Stimulated activated naive CD8-positive, alpha-beta T cell treated with anti-CD3 and anti-CD28 coated beads, Interleukin-15, amount 100 ng/mL, for 72 hours (primary cell): ENCODE measurements at regions not wholly inside any gene's neighbourhood (a gene's known extent, or its start where the extent isn't known, plus 50 kb on each side); places are given as distances from the start of the nearest gene placed in this dataset.
"Not testable (repeated sequence)": the region's sequence is repeated elsewhere in the genome, so short reads cannot be mapped to it uniquely, and the experiment has no call there.

Experiments used
- ATAC-seq: fragments of 150-1000 bp; cut with Tn5 transposase; 2 replicates; pipeline ENCODE4 v1.10.0; 2021; ENCODE audit warnings: mild to moderate bottlenecking, moderate library complexity
- DNase-seq, 2 donors: peaks; one replicate each; pipeline ENCODE4 v3.0.0; 2021 to 2022
- H3K27ac Mint-ChIP-seq, 2 donors: one replicate each; pipeline ENCODE4 v1.8.0; 2022; ENCODE audit warnings: mild to moderate bottlenecking in 2 of 2, mixed read lengths in 2 of 2, moderate library complexity in 2 of 2
- H3K27me3 Mint-ChIP-seq: one replicate; pipeline ENCODE4 v1.8.0; 2022; ENCODE audit warnings: mixed read lengths
- H3K4me1 Mint-ChIP-seq: one replicate; pipeline ENCODE4 v1.8.0; 2022; ENCODE audit warnings: mild to moderate bottlenecking, mixed read lengths
- H3K4me3 Mint-ChIP-seq, 2 donors: one replicate each; pipeline ENCODE4 v1.8.0; 2022; ENCODE audit warnings: mild to moderate bottlenecking in 2 of 2, mixed read lengths in 2 of 2, moderate library complexity in 1 of 2
- H3K9me3 Mint-ChIP-seq, 2 donors: one replicate each; pipeline ENCODE4 v1.8.0; 2022; ENCODE audit warnings: mixed read lengths in 2 of 2

GRCh38 chr6:140271759-140272377 lies 897.4 kb upstream of the CITED2 start:
- H3K9me3 Mint-ChIP-seq, result no peaks in the 10 kb centered on the region
- no peaks in the 10 kb centered on the region for H3K27me3 Mint-ChIP-seq
- H3K27ac Mint-ChIP-seq, result no peak overlapping the region
- H3K4me1 Mint-ChIP-seq, result no peaks in the 10 kb centered on the region
- no peak overlapping the region for H3K4me3 Mint-ChIP-seq
- DNase-seq (no peak), ATAC-seq (no peak)

GRCh38 chr6:140269591-140270165 lies 895.2 kb upstream of the CITED2 start:
- DNase-seq, result no peak
- no peak for ATAC-seq
- no peaks in the 10 kb centered on the region for H3K27me3 Mint-ChIP-seq

GRCh38 chr6:140264431-140264830 lies 890.0 kb upstream of the CITED2 start:
- Mint-ChIP-seq H3K4me1 (no peaks in the 10 kb centered on the region), H3K27me3 (no peaks in the 10 kb centered on the region), H3K9me3 (no peaks in the 10 kb centered on the region), H3K4me3 (no peak overlapping the region), H3K27ac (no peak overlapping the region)
- ATAC-seq (no peak), DNase-seq (no peak)

More at GRCh38 chr6:140269591-140270165, 895.2 kb upstream of the CITED2 start:
- H3K4me3 Mint-ChIP-seq, result no peak overlapping the region
- H3K4me1 Mint-ChIP-seq, result no peaks in the 10 kb centered on the region
- no peak overlapping the region for H3K27ac Mint-ChIP-seq
- no peaks in the 10 kb centered on the region for H3K9me3 Mint-ChIP-seq

- not testable (repeated sequence) for H3K27ac Mint-ChIP-seq, DNase-seq, ATAC-seq, H3K27me3 Mint-ChIP-seq, H3K9me3 Mint-ChIP-seq, H3K4me3 Mint-ChIP-seq, H3K4me1 Mint-ChIP-seq
Observed at GRCh38 chr6:140258302-140258701, 883.9 kb upstream of the CITED2 start.

- ATAC-seq (no peak), DNase-seq (no peak)
- Mint-ChIP-seq H3K27ac (no peak overlapping the region), H3K4me3 (no peak overlapping the region), H3K27me3 (no peaks in the 10 kb centered on the region), H3K4me1 (no peaks in the 10 kb centered on the region), H3K9me3 (no peaks in the 10 kb centered on the region)
Observed at GRCh38 chr6:140256248-140256647, 881.8 kb upstream of the CITED2 start.

GRCh38 chr6:140253096-140253495 lies 878.6 kb upstream of the CITED2 start:
- H3K27me3 Mint-ChIP-seq, result no peaks in the 10 kb centered on the region
- no peak overlapping the region for H3K4me3 Mint-ChIP-seq
- H3K9me3 Mint-ChIP-seq, result no peaks in the 10 kb centered on the region
- ATAC-seq (no peak), DNase-seq (no peak)
- H3K27ac Mint-ChIP-seq, result no peak overlapping the region
- H3K4me1 Mint-ChIP-seq, result no peaks in the 10 kb centered on the region

- no peak for ATAC-seq
- Mint-ChIP-seq H3K4me1 (no peaks in the 10 kb centered on the region), H3K27ac (no peak overlapping the region), H3K9me3 (no peaks in the 10 kb centered on the region), H3K4me3 (no peak overlapping the region), H3K27me3 (no peaks in the 10 kb centered on the region)
- DNase-seq, result no peak
Observed at GRCh38 chr6:140252099-140252498, 877.7 kb upstream of the CITED2 start.

GRCh38 chr6:140245296-140246040 lies 871.0 kb upstream of the CITED2 start:
- H3K27ac Mint-ChIP-seq, result no peak overlapping the region
- H3K27me3 Mint-ChIP-seq, result no peaks in the 10 kb centered on the region
- ATAC-seq (no peak), DNase-seq (no peak)
- H3K4me3 Mint-ChIP-seq, result no peak overlapping the region
- no peaks in the 10 kb centered on the region for H3K4me1 Mint-ChIP-seq
- no peaks in the 10 kb centered on the region for H3K9me3 Mint-ChIP-seq

GRCh38 chr6:140237251-140237650 lies 862.8 kb upstream of the CITED2 start:
- Mint-ChIP-seq H3K4me3 (no peak overlapping the region), H3K9me3 (peaks cover 7 to 19% of the 10 kb centered on the region in 2 donors)

GRCh38 chr6:140236732-140237131 lies 862.3 kb upstream of the CITED2 start:
- DNase-seq, result no peak
- no peak overlapping the region for H3K4me3 Mint-ChIP-seq
- no peaks in the 10 kb centered on the region for H3K4me1 Mint-ChIP-seq
- no peak for ATAC-seq
- H3K27me3 Mint-ChIP-seq, result no peaks in the 10 kb centered on the region
- H3K27ac Mint-ChIP-seq, result no peak overlapping the region
- peaks cover 12 to 24% of the 10 kb centered on the region in 2 donors for H3K9me3 Mint-ChIP-seq

More at GRCh38 chr6:140237251-140237650, 862.8 kb upstream of the CITED2 start:
- H3K4me1 Mint-ChIP-seq, result no peaks in the 10 kb centered on the region
- no peak overlapping the region for H3K27ac Mint-ChIP-seq
- no peak for DNase-seq
- no peak for ATAC-seq
- no peaks in the 10 kb centered on the region for H3K27me3 Mint-ChIP-seq

GRCh38 chr6:140230282-140230681 lies 855.8 kb upstream of the CITED2 start:
- Mint-ChIP-seq H3K27me3 (no peaks in the 10 kb centered on the region), H3K9me3 (peaks cover 18 to 34% of the 10 kb centered on the region in 2 donors), H3K4me3 (no peak overlapping the region), H3K27ac (no peak overlapping the region), H3K4me1 (no peaks in the 10 kb centered on the region)
- ATAC-seq (no peak), DNase-seq (no peak)

- Mint-ChIP-seq H3K4me3 (no peak overlapping the region), H3K4me1 (no peaks in the 10 kb centered on the region), H3K9me3 (peaks cover 11 to 25% of the 10 kb centered on the region in 2 donors), H3K27ac (no peak overlapping the region), H3K27me3 (no peaks in the 10 kb centered on the region)
- no peak for DNase-seq
- ATAC-seq, result no peak
Observed at GRCh38 chr6:140228491-140228890, 854.0 kb upstream of the CITED2 start.

- Mint-ChIP-seq H3K4me3 (no peak overlapping the region), H3K27ac (peak overlapping the region in 1 of 2 donors; percentile 55), H3K9me3 (peaks cover 6 to 9% of the 10 kb centered on the region in 2 donors), H3K27me3 (no peaks in the 10 kb centered on the region), H3K4me1 (no peaks in the 10 kb centered on the region)
- ATAC-seq (no peak), DNase-seq (no peak)
Observed at GRCh38 chr6:140226637-140227036, 852.2 kb upstream of the CITED2 start.

GRCh38 chr6:140225701-140226436 lies 851.4 kb upstream of the CITED2 start:
- H3K27me3 Mint-ChIP-seq, result no peaks in the 10 kb centered on the region
- H3K4me3 Mint-ChIP-seq, result no peak overlapping the region
- DNase-seq (no peak), ATAC-seq (no peak)
- H3K9me3 Mint-ChIP-seq, result peaks cover 1 to 6% of the 10 kb centered on the region in 2 donors
- no peaks in the 10 kb centered on the region for H3K4me1 Mint-ChIP-seq
- no peak overlapping the region for H3K27ac Mint-ChIP-seq

- Mint-ChIP-seq H3K9me3 (peaks cover 17 to 18% of the 10 kb centered on the region in 2 donors), H3K27me3 (no peaks in the 10 kb centered on the region), H3K4me3 (no peak overlapping the region), H3K27ac (no peak overlapping the region), H3K4me1 (no peaks in the 10 kb centered on the region)
- no peak for ATAC-seq
- no peak for DNase-seq
Observed at GRCh38 chr6:140217283-140217682, 842.8 kb upstream of the CITED2 start.

GRCh38 chr6:140209775-140210174 lies 835.3 kb upstream of the CITED2 start:
- Mint-ChIP-seq H3K4me1 (no peaks in the 10 kb centered on the region), H3K27me3 (no peaks in the 10 kb centered on the region)
- no peak for ATAC-seq

More at GRCh38 chr6:140209775-140210174, 835.3 kb upstream of the CITED2 start:
- Mint-ChIP-seq H3K9me3 (no peaks in the 10 kb centered on the region), H3K27ac (no peak overlapping the region), H3K4me3 (no peak overlapping the region)
- no peak for DNase-seq
